ENCODE measurements at regions not wholly inside any gene's neighbourhood (a gene's known extent, or its start where the extent isn't known, plus 50 kb on each side); places are given as distances from the start of the nearest gene placed in this dataset.

GRCh38 chr16:59124056-59124455 lies 389.9 kb upstream of the GOT2 start:
- no peak for TF ChIP-seq CTCF (IDR thresholded peaks at IDR 0.05)
- TF ChIP-seq NFIC (IDR thresholded peaks at IDR 0.05; ENCODE audit: borderline replicate concordance): no peak
- no peak for TF ChIP-seq FOSL2 (IDR thresholded peaks at IDR 0.05; ENCODE audit: borderline replicate concordance, low read depth)
- TF ChIP-seq EP300 (IDR thresholded peaks at IDR 0.05; ENCODE audit: borderline replicate concordance in 1 of 2, low read depth in 1 of 2, low read length in 1 of 2): no peak
- TF ChIP-seq RAD21 (IDR thresholded peaks at IDR 0.05; ENCODE audit: low read length): no peak
- no peak for TF ChIP-seq FOXM1 (IDR thresholded peaks at IDR 0.05; ENCODE audit: low read depth)
- no peak for TF ChIP-seq GATA2 (CRISPR knock-in tag; IDR thresholded peaks at IDR 0.05)
- no peak for TF ChIP-seq POLR2AphosphoS5 (IDR thresholded peaks at IDR 0.05; ENCODE audit: low read depth, low read length)
- no peak for TF ChIP-seq EZH2phosphoT487 (IDR thresholded peaks at IDR 0.05; ENCODE audit: borderline replicate concordance, low read depth)
- TF ChIP-seq SIN3A (IDR thresholded peaks at IDR 0.05; ENCODE audit: borderline replicate concordance, low read depth, low read length): no peak
- TF ChIP-seq IRF3 (IDR thresholded peaks at IDR 0.05; ENCODE audit: low read depth, low read length): no peak
- no peak for TF ChIP-seq CHD2 (IDR thresholded peaks at IDR 0.05; ENCODE audit: low read length, partially characterized antibody)

All from SK-N-SH (cell line).